WI38 (cell line): ENCODE measurements at regions not wholly inside any gene's neighbourhood (a gene's known extent, or its start where the extent isn't known, plus 50 kb on each side); places are given as distances from the start of the nearest gene placed in this dataset.

ENCODE experiments used
- H3K4me3 ChIP-seq: 2 replicates; pipeline ENCODE4 v1.5.1; 2011; ENCODE audit warnings: low read depth, mild to moderate bottlenecking, control low read depth, low read length
- TF ChIP-seq, protein P1 (sequence below): IDR thresholded peaks from 2 replicates; pipeline ENCODE4 v1.5.1; 2012; ENCODE audit warnings: low read depth, mild to moderate bottlenecking, control low read depth, low read length

DNA sequence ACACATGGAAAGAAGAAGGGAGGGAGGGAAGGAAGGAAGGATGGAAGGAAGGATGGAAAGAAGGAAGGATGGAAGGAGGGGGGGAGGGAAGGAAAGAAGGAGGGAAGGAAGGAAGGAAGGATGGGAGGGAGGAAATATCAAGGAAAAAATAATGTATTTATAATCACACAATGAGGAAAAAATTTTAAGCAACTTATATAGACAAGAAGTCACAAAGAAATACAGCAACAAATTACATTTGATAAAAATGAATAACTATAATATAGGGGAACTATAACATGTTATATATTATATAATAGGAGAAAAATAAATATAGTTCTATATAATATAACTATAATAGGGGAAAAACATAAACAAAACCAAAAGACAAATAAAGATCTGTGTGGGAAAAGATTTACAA lies 441.8 kb downstream of the LRATD1 start:
- TF ChIP-seq, protein P1, sequence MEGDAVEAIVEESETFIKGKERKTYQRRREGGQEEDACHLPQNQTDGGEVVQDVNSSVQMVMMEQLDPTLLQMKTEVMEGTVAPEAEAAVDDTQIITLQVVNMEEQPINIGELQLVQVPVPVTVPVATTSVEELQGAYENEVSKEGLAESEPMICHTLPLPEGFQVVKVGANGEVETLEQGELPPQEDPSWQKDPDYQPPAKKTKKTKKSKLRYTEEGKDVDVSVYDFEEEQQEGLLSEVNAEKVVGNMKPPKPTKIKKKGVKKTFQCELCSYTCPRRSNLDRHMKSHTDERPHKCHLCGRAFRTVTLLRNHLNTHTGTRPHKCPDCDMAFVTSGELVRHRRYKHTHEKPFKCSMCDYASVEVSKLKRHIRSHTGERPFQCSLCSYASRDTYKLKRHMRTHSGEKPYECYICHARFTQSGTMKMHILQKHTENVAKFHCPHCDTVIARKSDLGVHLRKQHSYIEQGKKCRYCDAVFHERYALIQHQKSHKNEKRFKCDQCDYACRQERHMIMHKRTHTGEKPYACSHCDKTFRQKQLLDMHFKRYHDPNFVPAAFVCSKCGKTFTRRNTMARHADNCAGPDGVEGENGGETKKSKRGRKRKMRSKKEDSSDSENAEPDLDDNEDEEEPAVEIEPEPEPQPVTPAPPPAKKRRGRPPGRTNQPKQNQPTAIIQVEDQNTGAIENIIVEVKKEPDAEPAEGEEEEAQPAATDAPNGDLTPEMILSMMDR: no peak
- H3K4me3 ChIP-seq: no peak overlapping the region

DNA sequence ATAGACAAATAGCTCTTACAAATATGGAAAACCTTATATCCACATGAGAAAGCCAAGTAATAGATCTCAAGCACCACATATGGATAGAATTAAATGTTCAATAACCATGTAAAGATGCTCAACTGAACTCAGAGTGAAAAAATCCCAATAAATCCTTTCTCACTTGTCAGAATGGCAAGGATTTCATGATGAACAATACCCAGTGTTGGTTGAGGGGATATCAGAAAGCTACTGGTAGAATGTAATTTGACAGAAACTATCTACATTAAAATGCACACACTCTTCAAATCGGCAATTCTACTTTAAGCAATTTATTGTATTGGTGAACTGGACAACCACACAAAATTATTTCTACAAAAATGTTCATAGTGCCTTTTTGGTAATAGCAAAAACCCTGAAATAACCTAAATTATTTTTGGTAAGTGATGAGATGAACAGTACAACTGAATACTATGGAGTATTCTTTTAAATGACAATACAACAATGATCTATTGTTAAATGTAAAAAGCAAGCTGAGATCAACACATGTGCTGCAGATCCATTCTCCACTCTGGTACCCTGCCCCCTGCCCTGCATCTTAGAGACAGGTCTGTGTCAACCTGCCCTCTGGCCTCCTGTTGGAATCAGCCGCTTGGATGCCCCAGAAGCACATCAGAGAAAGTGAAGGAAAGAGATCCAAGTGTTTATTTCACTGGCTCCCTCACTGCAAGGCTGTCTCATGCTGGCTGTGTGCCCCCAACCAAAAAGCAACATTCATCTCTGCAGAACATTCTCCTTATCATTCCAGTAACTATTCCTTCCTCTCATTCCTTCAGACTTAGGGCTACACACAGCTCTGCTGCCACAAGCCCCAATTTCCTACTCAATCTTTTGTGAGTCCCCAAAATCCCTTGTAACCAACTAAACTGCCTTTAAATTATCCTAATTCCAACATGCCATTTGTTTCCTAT lies 442.5 kb downstream of the LRATD1 start:
- TF ChIP-seq, protein P1: no peak
- no peak overlapping the region for H3K4me3 ChIP-seq

DNA sequence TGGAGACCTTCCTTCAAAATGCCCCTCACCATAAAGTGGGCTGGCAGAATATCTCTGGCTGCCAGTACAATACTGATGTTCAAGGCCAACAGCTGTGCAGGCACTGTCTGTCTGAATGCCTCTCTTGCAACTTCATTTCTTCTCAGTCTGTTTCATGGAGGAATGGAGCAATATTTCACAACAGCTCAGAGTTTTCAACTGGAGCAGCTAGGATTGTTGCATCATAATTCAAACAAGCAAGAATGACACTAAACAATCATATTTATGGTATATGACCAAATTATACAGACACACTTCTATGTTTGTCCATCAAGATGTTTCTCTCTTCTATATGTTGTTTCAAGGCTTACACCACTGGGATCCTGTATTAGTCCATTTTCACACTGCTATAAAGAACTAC lies 444.2 kb downstream of the LRATD1 start:
- H3K4me3 ChIP-seq: no peak overlapping the region

DNA sequence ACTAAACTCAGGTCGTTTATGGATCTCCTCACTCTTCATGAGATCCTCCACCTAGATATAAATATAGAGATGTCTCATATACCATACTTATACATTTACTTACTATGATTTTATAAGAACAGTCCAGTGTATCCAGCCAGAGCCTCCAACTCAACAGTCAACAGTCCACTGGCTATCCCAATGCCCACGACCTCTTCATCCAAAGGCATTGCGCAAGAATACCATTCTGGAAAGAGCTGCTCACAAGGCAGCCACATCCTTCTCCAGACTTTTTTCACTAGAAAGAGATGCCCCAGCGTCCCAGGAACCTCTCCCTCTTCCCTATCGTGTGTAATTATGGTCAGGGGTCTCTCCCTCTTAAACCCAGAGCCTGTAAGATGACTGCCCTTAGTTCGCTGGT lies 448.8 kb downstream of the LRATD1 start:
- TF ChIP-seq, protein P1: no peak
- H3K4me3 ChIP-seq: no peak overlapping the region

More for the DNA sequence above, 444.2 kb downstream of the LRATD1 start:
- TF ChIP-seq, protein P1: no peak

DNA sequence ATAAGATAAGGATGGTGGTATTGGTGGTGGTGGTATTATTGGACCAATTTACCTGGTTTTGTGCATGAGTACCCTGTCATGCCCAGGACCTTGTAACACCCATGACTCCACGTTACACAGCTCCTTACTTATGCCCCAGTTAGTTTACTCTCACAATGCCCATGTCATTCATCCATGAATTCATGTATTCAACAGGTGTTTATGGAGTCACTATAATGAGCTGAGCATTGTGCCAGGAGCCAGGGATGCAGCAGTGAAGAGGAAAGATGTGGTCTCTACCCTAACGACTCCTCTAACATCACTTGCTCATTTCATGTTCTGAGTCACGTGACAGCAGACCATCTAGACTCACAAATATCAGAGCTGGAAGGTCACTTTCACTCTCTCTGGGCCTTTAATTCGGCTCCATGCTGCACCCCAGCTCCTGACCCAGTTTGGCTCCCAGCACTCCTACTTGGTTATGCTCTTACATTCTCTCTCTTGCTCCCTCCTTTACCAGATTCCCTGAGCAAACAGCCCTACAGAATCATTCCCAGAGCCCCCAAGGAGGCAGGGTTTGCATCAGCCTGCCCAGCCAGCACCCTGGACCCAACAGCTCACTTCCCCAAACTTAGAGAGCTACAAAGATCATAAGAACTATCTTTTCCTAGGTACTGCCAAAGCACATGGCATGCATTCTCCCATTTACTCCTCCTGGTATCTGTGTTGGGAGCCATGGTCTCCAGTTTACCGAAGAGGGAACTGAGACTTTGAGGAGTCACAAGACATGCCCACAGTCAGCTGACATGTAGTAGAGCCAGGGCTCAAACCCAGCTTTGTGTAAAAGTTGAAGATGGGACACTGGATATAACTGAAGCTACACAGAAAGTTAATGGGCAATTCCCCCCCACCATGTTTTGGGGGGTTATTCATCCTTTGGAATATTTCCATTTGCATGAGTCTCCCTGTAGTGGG lies 449.9 kb downstream of the LRATD1 start:
- TF ChIP-seq, protein P1: no peak
- no peak overlapping the region for H3K4me3 ChIP-seq

DNA sequence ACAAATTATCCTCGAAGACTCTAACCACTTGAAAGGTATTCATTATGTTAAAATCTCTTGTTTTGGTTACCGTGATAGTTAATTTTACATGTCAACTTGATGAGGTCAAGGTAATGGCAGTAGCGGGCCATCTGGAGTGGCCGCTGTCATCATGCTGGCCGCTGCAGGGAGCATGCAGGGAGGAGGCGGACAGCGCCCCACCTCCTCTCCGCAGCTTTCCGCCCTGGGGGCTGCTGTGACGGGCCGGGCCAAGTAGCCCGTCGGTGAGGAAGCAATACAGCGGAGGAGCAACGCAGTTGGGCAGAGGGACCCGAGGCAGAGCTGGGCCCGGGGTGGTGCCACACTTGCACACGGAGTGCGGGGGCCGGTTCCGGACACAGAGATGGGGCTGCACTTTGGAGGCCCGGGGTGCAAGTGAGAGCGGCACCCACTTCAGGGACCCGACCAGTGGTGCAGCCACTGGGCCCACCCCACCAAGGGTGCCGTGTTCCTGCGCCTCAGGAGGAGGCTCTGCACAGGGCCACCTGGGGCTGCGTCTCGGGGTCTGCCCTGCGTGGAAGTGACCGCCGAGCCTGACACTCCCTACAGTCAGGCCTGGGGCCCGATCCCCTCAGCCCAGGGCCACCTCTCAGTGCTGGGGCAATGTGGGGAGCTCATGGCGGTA lies 452.4 kb downstream of the LRATD1 start:
- TF ChIP-seq, protein P1: no peak
- no peak overlapping the region for H3K4me3 ChIP-seq
